ENCODE measurements at regions not wholly inside any gene's neighbourhood (a gene's known extent, or its start where the extent isn't known, plus 50 kb on each side); places are given as distances from the start of the nearest gene placed in this dataset.

GRCh38 chr4:14337892-14338584 is 664.2 kb upstream of the CPEB2 start:
- no peaks in the 10 kb centered on the region for H4K20me1 ChIP-seq (ENCODE audit: control insufficient read depth, insufficient read depth, low read depth, low read length)
- TF ChIP-seq CTCF (IDR thresholded peaks at IDR 0.05; ENCODE audit: low read depth, low read length, poor library complexity, severe bottlenecking) (no peak), EZH2phosphoT487 (IDR thresholded peaks at IDR 0.05; ENCODE audit: borderline replicate concordance, low read length) (no peak)
- no peaks in the 10 kb centered on the region for H3F3A ChIP-seq (ENCODE audit: control insufficient read depth, insufficient read depth)
- no peaks in the 10 kb centered on the region for H3K27me3 ChIP-seq (ENCODE audit: control insufficient read depth, low read length)
- no peak overlapping the region for H3K4me3 ChIP-seq (ENCODE audit: low read length)
- H3K27ac ChIP-seq (ENCODE audit: low read depth, low read length): no peak overlapping the region
- H3K36me3 ChIP-seq (ENCODE audit: control insufficient read depth, low read length): no peaks in the 10 kb centered on the region
- H3K79me2 ChIP-seq (ENCODE audit: control insufficient read depth, low read length): no peaks in the 10 kb centered on the region
- no peaks in the 10 kb centered on the region for H3K9me2 ChIP-seq (replicated peaks; ENCODE audit: control insufficient read depth, low read length)
- no peaks in the 10 kb centered on the region for H3K4me1 ChIP-seq (ENCODE audit: control insufficient read depth, low read length)
- no peaks in the 10 kb centered on the region for H3K9me3 ChIP-seq (ENCODE audit: control insufficient read depth, insufficient read depth, low read length)
- no peak overlapping the region for H3K4me2 ChIP-seq (ENCODE audit: low read length)

GRCh38 chr4:14338585-14339265 is 663.6 kb upstream of the CPEB2 start:
- Histone ChIP-seq H3F3A (ENCODE audit: control insufficient read depth, insufficient read depth) (no peaks in the 10 kb centered on the region), H3K4me1 (ENCODE audit: control insufficient read depth, low read length) (no peaks in the 10 kb centered on the region), H3K27me3 (ENCODE audit: control insufficient read depth, low read length) (no peaks in the 10 kb centered on the region), H3K9me2 (replicated peaks; ENCODE audit: control insufficient read depth, low read length) (no peaks in the 10 kb centered on the region), H3K27ac (ENCODE audit: low read depth, low read length) (no peak overlapping the region), H3K9me3 (ENCODE audit: control insufficient read depth, insufficient read depth, low read length) (no peaks in the 10 kb centered on the region), H3K4me2 (ENCODE audit: low read length) (no peak overlapping the region), H3K4me3 (ENCODE audit: low read length) (no peak overlapping the region), H3K36me3 (ENCODE audit: control insufficient read depth, low read length) (no peaks in the 10 kb centered on the region), H3K79me2 (ENCODE audit: control insufficient read depth, low read length) (no peaks in the 10 kb centered on the region), H4K20me1 (ENCODE audit: control insufficient read depth, insufficient read depth, low read depth, low read length) (no peaks in the 10 kb centered on the region)
- no peak for TF ChIP-seq EZH2phosphoT487 (IDR thresholded peaks at IDR 0.05; ENCODE audit: borderline replicate concordance, low read length)
- TF ChIP-seq CTCF (IDR thresholded peaks at IDR 0.05; ENCODE audit: low read depth, low read length, poor library complexity, severe bottlenecking): no peak

- no peaks in the 10 kb centered on the region for H3F3A ChIP-seq (ENCODE audit: control insufficient read depth, insufficient read depth)
- H3K27ac ChIP-seq (ENCODE audit: low read depth, low read length): no peak overlapping the region
- TF ChIP-seq CTCF (IDR thresholded peaks at IDR 0.05; ENCODE audit: low read depth, low read length, poor library complexity, severe bottlenecking) (no peak), EZH2phosphoT487 (IDR thresholded peaks at IDR 0.05; ENCODE audit: borderline replicate concordance, low read length) (no peak)
- no peaks in the 10 kb centered on the region for H3K79me2 ChIP-seq (ENCODE audit: control insufficient read depth, low read length)
- H3K36me3 ChIP-seq (ENCODE audit: control insufficient read depth, low read length): no peaks in the 10 kb centered on the region
- no peaks in the 10 kb centered on the region for H3K4me1 ChIP-seq (ENCODE audit: control insufficient read depth, low read length)
- H3K4me2 ChIP-seq (ENCODE audit: low read length): no peak overlapping the region
- no peaks in the 10 kb centered on the region for H4K20me1 ChIP-seq (ENCODE audit: control insufficient read depth, insufficient read depth, low read depth, low read length)
- H3K9me2 ChIP-seq (replicated peaks; ENCODE audit: control insufficient read depth, low read length): no peaks in the 10 kb centered on the region
- H3K4me3 ChIP-seq (ENCODE audit: low read length): no peak overlapping the region
- no peaks in the 10 kb centered on the region for H3K9me3 ChIP-seq (ENCODE audit: control insufficient read depth, insufficient read depth, low read length)
- no peaks in the 10 kb centered on the region for H3K27me3 ChIP-seq (ENCODE audit: control insufficient read depth, low read length)
Observed at GRCh38 chr4:14339715-14340114, 662.6 kb upstream of the CPEB2 start.

Data from DOHH2 (cell line).